Activated T-cell treated with anti-CD3 and anti-CD28 coated beads, Interleukin-2, amount 50 U/mL, for 24 hours (primary cell): ENCODE measurements at regions not wholly inside any gene's neighbourhood (a gene's known extent, or its start where the extent isn't known, plus 50 kb on each side); places are given as distances from the start of the nearest gene placed in this dataset.

ENCODE experiments used
- DNase-seq: peaks from one replicate; pipeline ENCODE4 v3.0.0-alpha.2; 2020
- H3K27ac Mint-ChIP-seq: 2 replicates; pipeline ENCODE4 v1.8.0; 2020; ENCODE audit warnings: mild to moderate bottlenecking, mixed read lengths
- H3K27me3 Mint-ChIP-seq: 2 replicates; pipeline ENCODE4 v1.8.0; 2020; ENCODE audit warnings: mixed read lengths
- H3K36me3 Mint-ChIP-seq: 2 replicates; pipeline ENCODE4 v1.8.0; 2020; ENCODE audit warnings: low read depth, mixed read lengths
- H3K4me1 Mint-ChIP-seq: 2 replicates; pipeline ENCODE4 v1.8.0; 2020; ENCODE audit warnings: low read depth, mixed read lengths
- H3K4me3 Mint-ChIP-seq: 2 replicates; pipeline ENCODE4 v1.8.0; 2020; ENCODE audit warnings: mild to moderate bottlenecking, moderate library complexity, mixed read lengths
- H3K9me3 Mint-ChIP-seq: 2 replicates; pipeline ENCODE4 v1.8.0; 2020; ENCODE audit warnings: mixed read lengths

DNA sequence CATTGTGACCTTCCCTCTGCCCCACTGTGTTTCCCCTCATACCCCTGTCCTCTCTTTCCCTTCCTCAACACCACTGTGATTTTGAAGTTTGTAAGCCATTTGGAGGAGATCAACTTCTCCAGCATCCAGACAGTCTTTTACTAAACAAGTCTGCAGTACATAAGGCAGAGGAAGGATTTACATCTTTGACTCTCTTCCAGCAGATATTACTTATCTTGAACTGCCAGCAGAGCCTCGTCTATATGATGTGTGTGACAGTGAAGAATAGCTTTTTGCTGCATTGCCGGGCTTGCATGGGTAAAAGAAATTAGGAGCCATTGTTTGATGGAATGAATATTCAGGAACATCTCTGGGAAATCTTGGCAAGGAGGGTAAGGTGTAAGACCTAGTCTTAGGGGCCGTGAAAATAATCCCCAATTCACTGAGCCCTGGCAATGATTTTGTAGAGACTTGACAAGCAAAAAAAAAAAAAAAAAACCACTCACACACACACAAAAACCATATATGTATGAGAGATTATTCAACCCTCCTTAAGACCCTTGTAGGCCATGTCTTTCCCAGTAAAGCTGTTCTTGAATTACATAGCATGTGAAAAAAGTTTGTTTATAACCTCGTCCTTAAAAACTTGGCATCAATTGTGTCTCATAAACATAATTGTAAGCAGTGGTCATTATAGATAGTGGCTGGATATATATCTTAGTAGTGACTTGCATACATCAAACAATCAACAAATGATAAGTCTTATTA is 903.9 kb downstream of the CDH11 start:
- Mint-ChIP-seq H3K4me1 (no peaks in the 10 kb centered on the region), H3K4me3 (no peak overlapping the region), H3K27ac (no peak overlapping the region), H3K36me3 (no peaks in the 10 kb centered on the region), H3K27me3 (no peaks in the 10 kb centered on the region), H3K9me3 (peaks cover 43% of the 10 kb centered on the region)
- no peak for DNase-seq

DNA sequence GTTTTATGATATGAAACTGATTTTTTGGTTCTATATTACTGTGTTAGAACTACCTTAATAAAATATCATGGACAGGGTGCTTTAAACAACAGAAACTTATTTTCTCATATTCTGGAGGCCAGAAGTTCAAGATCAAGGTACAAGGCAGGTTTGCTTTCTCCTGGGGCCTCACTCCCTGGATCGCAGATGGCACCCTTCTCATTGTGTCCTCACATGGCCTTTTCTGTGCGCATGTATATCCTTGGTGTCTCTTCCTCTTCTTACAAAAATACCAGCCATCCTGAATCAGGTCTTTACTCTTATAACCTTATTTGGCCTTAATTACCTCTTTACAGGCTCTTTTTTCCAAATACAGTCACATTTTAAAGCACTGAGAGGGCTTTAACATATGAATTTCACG is 906.1 kb downstream of the CDH11 start:
- H3K27me3 Mint-ChIP-seq = no peaks in the 10 kb centered on the region
- no peak overlapping the region for H3K27ac Mint-ChIP-seq
- DNase-seq = no peak

DNA sequence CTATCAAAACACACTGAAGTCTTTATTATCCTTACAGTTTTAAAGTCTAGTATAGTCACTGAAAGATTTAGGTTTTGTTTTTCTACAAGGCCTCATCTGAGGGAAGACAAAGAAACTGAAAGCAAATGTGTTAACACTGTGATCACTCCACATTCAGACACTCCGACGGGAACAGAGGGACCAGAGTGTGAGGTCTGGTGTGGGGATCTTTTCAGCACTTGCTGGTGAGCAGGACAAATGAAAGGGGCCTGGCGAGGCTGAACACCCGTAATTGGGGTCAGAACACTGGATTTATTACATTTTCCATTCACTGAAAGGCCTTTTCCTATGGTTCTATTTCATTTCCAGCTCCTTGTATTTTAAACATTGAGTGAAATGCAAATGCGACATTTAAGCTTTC is 910.5 kb downstream of the CDH11 start:
- H3K27ac Mint-ChIP-seq = no peak overlapping the region
- H3K36me3 Mint-ChIP-seq = no peaks in the 10 kb centered on the region
- no peak for DNase-seq
- H3K4me1 Mint-ChIP-seq = no peaks in the 10 kb centered on the region
- no peak overlapping the region for H3K4me3 Mint-ChIP-seq
- H3K9me3 Mint-ChIP-seq = peaks cover 30% of the 10 kb centered on the region
- no peaks in the 10 kb centered on the region for H3K27me3 Mint-ChIP-seq

More for the DNA sequence above, 906.1 kb downstream of the CDH11 start:
- no peaks in the 10 kb centered on the region for H3K36me3 Mint-ChIP-seq
- H3K4me3 Mint-ChIP-seq = no peak overlapping the region
- peaks cover 44% of the 10 kb centered on the region for H3K9me3 Mint-ChIP-seq
- H3K4me1 Mint-ChIP-seq = no peaks in the 10 kb centered on the region

DNA sequence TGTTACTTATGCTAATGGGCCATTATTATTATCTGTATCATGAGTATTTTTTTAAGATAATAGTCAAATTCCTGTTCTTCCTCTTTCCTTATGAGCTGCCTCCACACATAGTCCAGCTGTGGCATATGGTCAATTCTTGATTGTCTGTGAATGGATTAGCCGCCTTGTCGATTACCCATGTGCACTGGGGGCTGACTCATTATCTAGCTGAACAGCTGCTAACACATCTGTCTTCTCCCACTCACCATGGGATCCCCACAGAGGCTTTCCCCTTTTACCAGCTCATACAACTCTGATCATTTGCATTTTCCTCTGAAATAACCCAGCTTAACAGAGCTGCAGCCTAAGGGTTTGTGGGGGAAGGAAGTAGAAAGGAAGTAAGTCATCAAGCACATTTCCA is 915.0 kb downstream of the CDH11 start:
- Mint-ChIP-seq H3K4me1 (no peaks in the 10 kb centered on the region), H3K36me3 (no peaks in the 10 kb centered on the region), H3K9me3 (peaks cover 31% of the 10 kb centered on the region), H3K27ac (no peak overlapping the region), H3K4me3 (no peak overlapping the region), H3K27me3 (no peaks in the 10 kb centered on the region)
- DNase-seq = no peak

DNA sequence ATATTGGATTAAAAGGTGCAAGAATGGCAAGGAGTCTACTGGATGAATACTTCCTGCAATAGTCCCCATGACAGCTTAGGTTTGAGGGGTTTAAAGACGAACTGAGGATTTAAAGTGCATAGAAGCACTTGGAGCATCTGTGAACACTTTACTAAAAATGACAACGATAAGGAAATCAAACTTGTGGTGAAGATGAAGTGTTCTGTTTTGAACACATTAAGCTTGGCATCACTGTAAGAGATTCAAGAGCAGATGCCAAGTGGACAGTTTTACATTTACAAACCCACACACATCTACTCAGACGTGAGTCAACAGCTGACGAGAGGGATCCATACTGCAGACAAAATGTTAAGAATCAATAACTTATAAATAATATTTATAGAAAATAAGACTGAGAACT is 918.7 kb downstream of the CDH11 start:
- Mint-ChIP-seq H3K36me3 (no peaks in the 10 kb centered on the region), H3K27ac (no peak overlapping the region), H3K4me1 (no peaks in the 10 kb centered on the region), H3K4me3 (no peak overlapping the region), H3K27me3 (no peaks in the 10 kb centered on the region), H3K9me3 (peaks cover 15% of the 10 kb centered on the region)
- no peak for DNase-seq

DNA sequence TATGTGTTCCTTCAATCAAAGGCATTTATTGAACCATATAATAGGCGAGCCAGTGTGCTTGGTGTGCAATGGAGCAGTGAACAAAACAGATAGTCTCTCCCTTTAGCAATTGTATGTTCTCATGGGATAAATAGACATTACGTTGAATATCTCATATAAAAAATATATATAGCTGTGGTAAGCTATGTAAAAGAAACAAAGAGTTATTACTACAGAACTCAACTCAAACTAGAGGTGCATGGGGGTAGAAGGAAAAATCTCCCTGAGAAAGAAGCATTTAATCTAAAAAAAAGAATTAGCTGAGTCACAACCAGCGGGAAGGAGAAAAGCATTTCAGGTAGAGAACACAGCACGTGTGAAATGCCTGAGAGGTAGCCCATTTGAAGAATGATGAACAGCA is 919.3 kb downstream of the CDH11 start:
- Mint-ChIP-seq H3K4me1 (no peaks in the 10 kb centered on the region), H3K36me3 (no peaks in the 10 kb centered on the region), H3K27ac (no peak overlapping the region), H3K27me3 (no peaks in the 10 kb centered on the region), H3K9me3 (peaks cover 15% of the 10 kb centered on the region), H3K4me3 (no peak overlapping the region)
- no peak for DNase-seq

DNA sequence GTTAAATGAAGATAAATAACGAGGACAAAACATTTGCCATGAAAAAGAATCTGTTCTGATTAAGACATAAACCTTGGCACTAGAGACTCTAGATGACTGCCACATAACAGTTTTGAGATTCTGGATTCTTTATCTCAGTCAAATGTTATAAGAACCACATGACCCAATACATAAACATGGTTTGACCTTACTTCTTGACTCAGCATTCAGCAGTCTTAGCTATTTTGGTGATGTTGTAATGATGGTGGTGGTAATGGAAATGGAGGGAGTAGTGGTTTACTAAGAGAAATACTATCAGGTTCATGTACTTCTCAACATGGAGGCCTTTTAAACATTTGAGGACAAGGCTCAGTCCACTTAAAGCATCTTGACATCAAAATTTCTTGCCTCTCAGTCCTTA is 925.4 kb downstream of the CDH11 start:
- peaks cover 8% of the 10 kb centered on the region for H3K9me3 Mint-ChIP-seq
- no peaks in the 10 kb centered on the region for H3K36me3 Mint-ChIP-seq
- H3K4me1 Mint-ChIP-seq = no peaks in the 10 kb centered on the region
- H3K4me3 Mint-ChIP-seq = no peak overlapping the region
- no peaks in the 10 kb centered on the region for H3K27me3 Mint-ChIP-seq
- no peak for DNase-seq
- no peak overlapping the region for H3K27ac Mint-ChIP-seq

DNA sequence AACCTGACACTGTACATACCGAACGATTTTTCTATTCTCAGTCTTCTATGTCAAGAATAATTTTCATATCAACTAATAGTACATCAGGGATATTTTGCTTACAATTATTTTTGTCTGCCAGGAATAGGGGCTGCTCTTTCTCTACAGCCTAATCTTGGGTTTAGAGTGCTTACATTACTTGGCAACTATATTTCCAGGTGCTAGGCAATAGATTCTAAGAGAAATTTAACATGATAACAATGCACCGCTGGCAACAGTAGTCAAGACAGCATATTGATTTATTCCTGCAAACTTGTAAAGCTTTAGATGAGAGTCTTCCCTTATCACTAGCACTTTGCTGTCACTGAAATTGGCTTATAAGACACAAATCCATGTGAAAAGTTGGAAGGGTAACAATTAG is 935.9 kb downstream of the CDH11 start:
- DNase-seq = no peak
- no peak overlapping the region for H3K27ac Mint-ChIP-seq

DNA sequence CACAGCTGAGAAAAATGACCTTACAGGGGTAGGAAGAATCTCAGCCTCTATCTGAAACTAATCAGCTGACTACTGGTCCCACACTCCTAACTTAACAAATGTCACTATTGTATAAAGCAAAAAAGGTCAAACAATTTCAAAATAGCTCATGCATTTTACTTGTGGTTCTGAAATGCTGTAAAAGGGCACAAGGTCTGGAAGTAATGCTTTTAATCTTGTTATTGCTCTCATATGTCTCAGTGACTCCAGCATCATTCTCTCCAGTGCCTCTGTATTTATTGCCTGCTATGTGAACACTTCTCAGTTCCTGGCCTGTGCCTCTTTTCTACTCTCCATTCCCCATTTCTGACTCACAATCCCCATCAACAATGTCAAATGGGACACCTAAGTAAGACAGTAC is 937.7 kb downstream of the CDH11 start:
- peaks cover 34% of the 10 kb centered on the region for H3K9me3 Mint-ChIP-seq
- DNase-seq = no peak
- H3K4me1 Mint-ChIP-seq = no peaks in the 10 kb centered on the region
- no peaks in the 10 kb centered on the region for H3K27me3 Mint-ChIP-seq
- H3K4me3 Mint-ChIP-seq = no peak overlapping the region
- no peak overlapping the region for H3K27ac Mint-ChIP-seq
- no peaks in the 10 kb centered on the region for H3K36me3 Mint-ChIP-seq

More for the DNA sequence above, 935.9 kb downstream of the CDH11 start:
- H3K4me1 Mint-ChIP-seq = no peaks in the 10 kb centered on the region
- no peaks in the 10 kb centered on the region for H3K27me3 Mint-ChIP-seq
- H3K36me3 Mint-ChIP-seq = no peaks in the 10 kb centered on the region
- H3K9me3 Mint-ChIP-seq = peaks cover 28% of the 10 kb centered on the region
- H3K4me3 Mint-ChIP-seq = no peak overlapping the region

DNA sequence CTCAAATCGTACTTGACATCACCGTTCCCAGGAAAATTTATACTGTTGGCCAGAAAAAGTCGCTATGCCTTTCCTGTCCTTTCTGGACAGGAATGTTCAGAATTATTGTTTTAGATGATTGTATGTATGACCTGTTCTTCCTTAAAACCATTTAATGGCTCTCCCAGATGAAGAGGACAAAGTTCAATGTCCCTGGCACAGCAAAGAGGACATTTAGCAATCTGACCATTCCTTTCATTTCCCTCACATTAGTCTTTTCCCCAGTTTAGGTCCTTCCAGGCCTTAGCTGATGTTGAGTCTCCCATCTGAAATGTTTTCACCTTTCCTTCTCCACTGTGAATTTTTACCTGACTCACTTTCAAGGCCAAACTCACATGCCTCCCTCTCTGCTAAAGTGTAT is 938.9 kb downstream of the CDH11 start:
- H3K4me3 Mint-ChIP-seq = no peak overlapping the region
- no peak overlapping the region for H3K27ac Mint-ChIP-seq
- no peak for DNase-seq
- no peaks in the 10 kb centered on the region for H3K27me3 Mint-ChIP-seq
- H3K9me3 Mint-ChIP-seq = peaks cover 42% of the 10 kb centered on the region
- no peaks in the 10 kb centered on the region for H3K36me3 Mint-ChIP-seq
- H3K4me1 Mint-ChIP-seq = no peaks in the 10 kb centered on the region

DNA sequence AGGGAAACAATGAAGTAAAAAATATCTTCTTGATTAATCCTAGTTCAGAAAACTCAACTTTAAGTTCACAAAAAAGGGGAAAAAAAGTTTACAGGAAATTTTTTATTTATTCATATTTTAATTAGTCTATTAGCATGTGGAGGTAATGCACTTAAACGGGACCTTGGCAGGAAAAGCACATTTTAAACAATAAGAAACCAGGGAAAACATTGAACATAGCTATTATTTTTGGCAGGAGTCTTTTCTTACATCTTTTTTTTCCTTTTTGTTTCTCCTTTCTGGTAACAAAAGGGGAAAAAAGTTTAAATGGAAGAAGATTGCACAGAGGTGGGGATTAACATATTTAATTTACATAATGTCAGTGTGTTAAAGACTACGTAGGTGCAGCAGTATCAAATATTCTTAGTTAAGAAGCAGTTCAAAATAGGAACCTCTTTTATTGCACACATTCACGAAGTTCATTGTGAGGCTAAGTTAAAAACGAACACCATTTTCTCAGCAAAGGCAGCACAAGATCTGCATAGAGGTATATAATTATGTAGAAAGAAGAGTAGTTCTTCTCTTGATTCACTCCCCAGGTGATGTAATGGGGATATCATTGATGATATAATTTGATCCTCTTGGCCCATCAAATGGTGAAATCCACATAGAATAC is 940.5 kb downstream of the CDH11 start:
- no peak overlapping the region for H3K27ac Mint-ChIP-seq
- peaks cover 50% of the 10 kb centered on the region for H3K9me3 Mint-ChIP-seq
- H3K4me3 Mint-ChIP-seq = no peak overlapping the region
- H3K36me3 Mint-ChIP-seq = no peaks in the 10 kb centered on the region
- DNase-seq = no peak
- no peaks in the 10 kb centered on the region for H3K4me1 Mint-ChIP-seq
- no peaks in the 10 kb centered on the region for H3K27me3 Mint-ChIP-seq

DNA sequence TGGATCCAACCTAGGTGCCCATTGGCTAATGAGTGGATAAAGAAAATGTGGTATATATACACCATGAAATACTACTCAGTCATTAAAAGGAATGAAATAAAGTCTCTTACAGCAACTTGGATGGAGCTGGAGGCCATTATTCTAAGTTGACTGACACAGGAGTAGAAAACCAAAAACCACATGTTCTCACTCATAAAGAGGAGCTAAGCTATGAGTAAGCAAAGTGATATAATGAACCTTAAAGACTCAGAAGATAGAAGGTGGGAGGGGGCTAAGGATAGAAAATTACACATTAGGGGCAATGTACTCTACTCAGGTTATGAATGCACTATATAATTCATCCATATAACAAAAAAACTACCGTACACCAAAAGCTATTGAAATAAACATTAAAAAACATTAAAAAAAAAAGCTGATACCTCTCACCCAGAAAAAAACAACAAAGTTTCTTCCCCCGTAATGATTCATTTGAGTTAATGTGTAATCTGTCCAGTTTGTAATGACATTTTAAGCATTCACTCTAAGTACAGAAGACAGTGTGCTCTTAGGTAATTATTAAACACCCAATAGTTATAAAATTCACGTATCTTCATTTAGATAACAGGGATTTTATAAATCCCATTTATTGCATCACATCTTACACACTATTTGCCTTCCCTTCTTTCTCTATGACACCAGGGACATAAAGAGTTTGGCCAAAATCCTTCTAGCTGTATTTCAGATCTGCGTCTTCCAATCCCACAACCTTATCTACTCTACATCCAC is 941.5 kb downstream of the CDH11 start:
- Mint-ChIP-seq H3K4me1 (no peaks in the 10 kb centered on the region), H3K27me3 (no peaks in the 10 kb centered on the region), H3K27ac (no peak overlapping the region), H3K4me3 (no peak overlapping the region), H3K9me3 (peaks cover 46% of the 10 kb centered on the region), H3K36me3 (no peaks in the 10 kb centered on the region)
- no peak for DNase-seq

DNA sequence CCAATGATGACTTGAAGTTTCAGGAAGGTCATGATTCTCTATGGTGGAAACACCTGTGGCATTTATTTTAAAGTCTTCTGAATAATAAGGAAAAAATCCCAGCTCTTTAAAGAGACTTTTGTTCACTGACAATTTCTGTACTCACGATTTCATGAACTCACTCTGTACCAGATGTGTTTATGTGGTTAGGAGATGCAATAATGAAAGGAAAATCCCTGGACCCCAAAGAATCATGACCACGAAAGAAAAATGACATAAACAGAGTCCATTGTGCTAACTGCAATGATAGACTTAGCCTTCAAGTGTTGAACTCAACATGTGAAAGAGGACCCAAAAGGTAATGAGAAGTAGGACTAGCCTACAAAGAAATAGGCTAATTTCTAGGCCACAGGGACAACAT is 947.5 kb downstream of the CDH11 start:
- no peaks in the 10 kb centered on the region for H3K27me3 Mint-ChIP-seq
- no peak overlapping the region for H3K4me3 Mint-ChIP-seq
- DNase-seq = no peak
- H3K27ac Mint-ChIP-seq = no peak overlapping the region
- H3K9me3 Mint-ChIP-seq = peaks cover 44% of the 10 kb centered on the region
- H3K4me1 Mint-ChIP-seq = no peaks in the 10 kb centered on the region
- no peaks in the 10 kb centered on the region for H3K36me3 Mint-ChIP-seq

DNA sequence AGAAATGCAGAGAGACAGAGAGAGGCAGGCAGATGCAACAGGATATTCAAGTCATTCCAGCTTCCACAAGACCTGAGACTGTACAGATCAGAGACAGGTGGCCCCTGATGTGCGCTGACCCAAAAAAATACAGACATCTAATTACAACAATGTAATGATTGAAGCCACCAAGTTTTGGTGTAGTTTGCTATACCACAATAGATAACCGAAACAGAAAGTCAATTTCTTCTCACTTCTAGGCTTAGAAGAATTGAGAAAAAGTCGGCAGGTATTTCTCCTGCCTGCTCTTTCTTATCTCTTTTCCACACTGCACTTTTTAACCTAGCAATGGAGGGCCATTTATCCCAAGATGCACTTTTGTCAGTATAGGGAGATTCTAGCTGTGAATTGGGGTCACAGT is 949.2 kb downstream of the CDH11 start:
- no peaks in the 10 kb centered on the region for H3K4me1 Mint-ChIP-seq
- H3K27me3 Mint-ChIP-seq = no peaks in the 10 kb centered on the region
- H3K27ac Mint-ChIP-seq = no peak overlapping the region
- no peak for DNase-seq
- no peaks in the 10 kb centered on the region for H3K36me3 Mint-ChIP-seq
- no peak overlapping the region for H3K4me3 Mint-ChIP-seq
- peaks cover 36% of the 10 kb centered on the region for H3K9me3 Mint-ChIP-seq

DNA sequence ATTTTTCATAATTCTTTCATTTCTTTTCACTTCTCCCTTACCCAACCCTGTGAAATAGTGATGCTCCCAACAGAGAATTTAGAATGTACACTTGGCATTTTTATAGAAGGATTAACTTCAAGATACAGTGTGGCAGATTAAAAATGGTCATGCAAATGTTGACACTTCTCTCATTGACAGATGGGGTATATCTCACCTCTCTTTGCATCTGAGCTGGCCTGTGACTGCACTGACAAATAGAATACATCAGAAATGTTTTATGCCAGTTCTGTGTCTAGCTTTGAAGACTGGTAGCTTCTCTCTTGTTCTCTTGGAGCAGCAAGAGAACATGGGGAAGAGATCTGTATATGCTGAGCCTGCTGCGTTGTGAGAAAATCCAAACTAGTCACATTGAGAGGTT is 949.6 kb downstream of the CDH11 start:
- Mint-ChIP-seq H3K4me3 (no peak overlapping the region), H3K9me3 (peaks cover 32% of the 10 kb centered on the region), H3K27ac (no peak overlapping the region), H3K4me1 (no peaks in the 10 kb centered on the region), H3K27me3 (no peaks in the 10 kb centered on the region), H3K36me3 (no peaks in the 10 kb centered on the region)
- DNase-seq = no peak
